Activated CD8-positive, alpha-beta memory T cell treated with anti-CD3 and anti-CD28 coated beads, Interleukin-2, amount 50 U/mL, for 24 hours (primary cell): ENCODE measurements at regions not wholly inside any gene's neighbourhood (a gene's known extent, or its start where the extent isn't known, plus 50 kb on each side); places are given as distances from the start of the nearest gene placed in this dataset.
"Not testable (repeated sequence)": the region's sequence is repeated elsewhere in the genome, so short reads cannot be mapped to it uniquely, and the experiment has no call there.

ENCODE experiments used
- DNase-seq: peaks from one replicate; pipeline ENCODE4 v3.0.0-alpha.2; 2020; ENCODE audit errors: extremely low read depth

GRCh38 chrX:43373032-43373431 is 283.1 kb upstream of the MAOA start:
- no peak for DNase-seq

- no peak for DNase-seq
Observed at GRCh38 chrX:43375136-43375535, 281.0 kb upstream of the MAOA start.

- no peak for DNase-seq
Observed at GRCh38 chrX:43380704-43381103, 275.4 kb upstream of the MAOA start.

GRCh38 chrX:43386875-43387274 is 269.2 kb upstream of the MAOA start:
- no peak for DNase-seq

- no peak for DNase-seq
Observed at GRCh38 chrX:43405191-43405590, 250.9 kb upstream of the MAOA start.

- DNase-seq, result no peak
Observed at GRCh38 chrX:43423876-43424275, 232.2 kb upstream of the MAOA start.

GRCh38 chrX:43436517-43436916 is 219.6 kb upstream of the MAOA start:
- DNase-seq, result no peak

- no peak for DNase-seq
Observed at GRCh38 chrX:43446752-43447151, 209.3 kb upstream of the MAOA start.

- no peak for DNase-seq
Observed at GRCh38 chrX:43448688-43449087, 207.4 kb upstream of the MAOA start.

GRCh38 chrX:43450355-43450754 is 205.7 kb upstream of the MAOA start:
- DNase-seq, result no peak

- not testable (repeated sequence) for DNase-seq
Observed at GRCh38 chrX:43451976-43452686, 204.0 kb upstream of the MAOA start.

- no peak for DNase-seq
Observed at GRCh38 chrX:43456063-43456462, 200.0 kb upstream of the MAOA start.

- no peak for DNase-seq
Observed at GRCh38 chrX:43456906-43457305, 199.2 kb upstream of the MAOA start.

GRCh38 chrX:43467608-43468234 is 188.4 kb upstream of the MAOA start:
- no peak for DNase-seq

GRCh38 chrX:43469391-43470054 is 186.6 kb upstream of the MAOA start:
- DNase-seq, result no peak

GRCh38 chrX:43474321-43474720 is 181.8 kb upstream of the MAOA start:
- DNase-seq, result no peak

- no peak for DNase-seq
Observed at GRCh38 chrX:43479070-43479469, 177.0 kb upstream of the MAOA start.

GRCh38 chrX:43479850-43480249 is 176.2 kb upstream of the MAOA start:
- DNase-seq, result no peak

GRCh38 chrX:43481576-43481975 is 174.5 kb upstream of the MAOA start:
- DNase-seq, result no peak

- no peak for DNase-seq
Observed at GRCh38 chrX:43493756-43494155, 162.3 kb upstream of the MAOA start.

GRCh38 chrX:43500246-43500645 is 155.9 kb upstream of the MAOA start:
- DNase-seq, result no peak

- no peak for DNase-seq
Observed at GRCh38 chrX:43500996-43501694, 155.0 kb upstream of the MAOA start.

- DNase-seq, result no peak
Observed at GRCh38 chrX:43504394-43504793, 151.7 kb upstream of the MAOA start.
